GM18499 (cell line): ENCODE measurements at regions not wholly inside any gene's neighbourhood (a gene's known extent, or its start where the extent isn't known, plus 50 kb on each side); places are given as distances from the start of the nearest gene placed in this dataset.

Experiments
- ATAC-seq: cut with Tn5 transposase; IDR thresholded peaks from one replicate; pipeline ENCODE4 v1.9.1; 2021; ENCODE audit warnings: moderate number of reproducible peaks; ENCODE audit not compliant: insufficient read depth, unreplicated experiment

- ATAC-seq = no peak
Measured at GRCh38 chr21:38879912-38880576, 74.3 kb downstream of the ETS2 start.

- no peak for ATAC-seq
Measured at GRCh38 chr21:38878379-38879179, 72.8 kb downstream of the ETS2 start.

- ATAC-seq = no peak
Measured at GRCh38 chr21:38875694-38876492, 70.2 kb downstream of the ETS2 start.
